Bone marrow (tissue), 2 donors: ENCODE measurements at regions not wholly inside any gene's neighbourhood (a gene's known extent, or its start where the extent isn't known, plus 50 kb on each side); places are given as distances from the start of the nearest gene placed in this dataset.

Source experiments
- DNase-seq, 2 donors: peaks; one replicate each; lab custom pipeline; 2025; lab: John Stamatoyannopoulos, UW

GRCh38 chrX:4876268-4876667 is 1162.8 kb upstream of the PRKX start:
- DNase-seq: no peak

GRCh38 chrX:4851534-4851933 is 1138.1 kb upstream of the PRKX start:
- no peak for DNase-seq

- DNase-seq: no peak
Measured at GRCh38 chrX:4850312-4850711, 1136.9 kb upstream of the PRKX start.

GRCh38 chrX:4844376-4844775 is 1130.9 kb upstream of the PRKX start:
- DNase-seq: no peak

GRCh38 chrX:4841216-4841745 is 1127.8 kb upstream of the PRKX start:
- no peak for DNase-seq

- no peak for DNase-seq
Measured at GRCh38 chrX:4831574-4831973, 1118.1 kb upstream of the PRKX start.

GRCh38 chrX:4830880-4831557 is 1117.6 kb upstream of the PRKX start:
- no peak for DNase-seq

GRCh38 chrX:4825550-4825949 is 1112.1 kb upstream of the PRKX start:
- DNase-seq: no peak

GRCh38 chrX:4809571-4809970 is 1096.1 kb upstream of the PRKX start:
- no peak for DNase-seq

- no peak for DNase-seq
Measured at GRCh38 chrX:4805502-4805901, 1092.1 kb upstream of the PRKX start.

GRCh38 chrX:4800756-4801155 is 1087.3 kb upstream of the PRKX start:
- DNase-seq: no peak

GRCh38 chrX:4787971-4788370 is 1074.5 kb upstream of the PRKX start:
- DNase-seq: no peak

- no peak for DNase-seq
Measured at GRCh38 chrX:4764888-4765287, 1051.4 kb upstream of the PRKX start.

GRCh38 chrX:4762196-4762595 is 1048.7 kb upstream of the PRKX start:
- DNase-seq: no peak

- DNase-seq: no peak
Measured at GRCh38 chrX:4754878-4755604, 1041.6 kb upstream of the PRKX start.

- no peak for DNase-seq
Measured at GRCh38 chrX:4741024-4741423, 1027.6 kb upstream of the PRKX start.

- DNase-seq: no peak
Measured at GRCh38 chrX:4735299-4735698, 1021.9 kb upstream of the PRKX start.

- peak in 1 of 2 donors; percentile 35 for DNase-seq
Measured at GRCh38 chrX:4710618-4711433, 997.4 kb upstream of the PRKX start.

- no peak for DNase-seq
Measured at GRCh38 chrX:4708970-4709760, 995.7 kb upstream of the PRKX start.

GRCh38 chrX:4706961-4707360 is 993.5 kb upstream of the PRKX start:
- DNase-seq: no peak

GRCh38 chrX:4690521-4690920 is 977.1 kb upstream of the PRKX start:
- DNase-seq: no peak

- DNase-seq: no peak
Measured at GRCh38 chrX:4682636-4683035, 969.2 kb upstream of the PRKX start.
